ENCODE measurements at regions not wholly inside any gene's neighbourhood (a gene's known extent, or its start where the extent isn't known, plus 50 kb on each side); places are given as distances from the start of the nearest gene placed in this dataset.
"Not testable (repeated sequence)": the region's sequence is repeated elsewhere in the genome, so short reads cannot be mapped to it uniquely, and the experiment has no call there.

DNA sequence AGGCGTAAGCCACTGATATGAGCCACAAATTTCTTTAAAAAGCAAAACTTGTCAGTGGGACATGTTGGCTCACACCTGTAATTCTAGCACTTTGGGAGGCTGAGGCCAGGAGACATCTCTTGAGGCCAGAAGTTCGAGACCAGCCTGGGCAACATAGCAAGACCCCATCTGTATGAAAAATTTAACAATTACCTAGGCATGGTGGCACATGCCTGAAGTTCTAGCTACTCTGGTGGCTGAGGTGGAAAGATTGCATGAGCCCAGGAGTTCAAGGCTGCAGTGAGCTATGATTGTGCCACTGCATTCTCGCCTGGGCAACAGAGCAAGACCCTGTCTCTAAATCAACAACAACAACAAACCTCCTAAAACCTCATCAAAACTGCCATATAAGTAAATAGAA lies 147.6 kb upstream of the BARHL2 start:
- no peak for DNase-seq

GRCh38 chr1:90862782-90863181 lies 145.7 kb upstream of the BARHL2 start:
- DNase-seq, result no peak

- not testable (repeated sequence) for DNase-seq
These were observed 144.3 kb upstream of the BARHL2 start for GRCh38 chr1:90861421-90861820.

DNA sequence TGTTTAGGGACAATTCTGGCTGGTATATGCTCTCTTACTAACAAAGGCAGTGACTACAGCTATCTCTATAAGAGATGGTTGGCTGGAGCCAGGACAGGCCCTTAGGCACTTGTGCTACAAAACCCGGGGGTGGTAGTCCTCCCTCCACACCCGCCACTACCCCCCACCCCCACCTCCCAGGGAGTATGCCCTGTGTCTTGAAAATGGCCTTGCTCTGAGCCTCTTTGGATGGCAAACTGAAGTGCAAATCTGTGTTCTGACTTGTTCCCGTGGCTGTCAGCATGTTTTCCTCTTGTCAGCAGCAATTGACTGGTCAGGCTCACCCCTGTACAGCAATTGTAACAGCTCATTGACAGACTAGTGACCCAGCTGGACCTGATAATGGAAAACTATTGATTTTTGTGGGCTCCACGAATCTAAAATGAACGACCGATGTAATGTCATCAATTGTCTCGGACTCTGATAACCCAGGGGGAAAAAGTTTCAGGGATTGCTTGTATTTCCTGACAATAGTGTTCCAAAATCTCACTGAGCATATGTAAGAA lies 139.4 kb upstream of the BARHL2 start:
- DNase-seq, result no peak

- DNase-seq, result no peak
These were observed 137.4 kb upstream of the BARHL2 start for GRCh38 chr1:90854397-90854924.

GRCh38 chr1:90851711-90852050 lies 134.6 kb upstream of the BARHL2 start:
- no peak for DNase-seq

DNA sequence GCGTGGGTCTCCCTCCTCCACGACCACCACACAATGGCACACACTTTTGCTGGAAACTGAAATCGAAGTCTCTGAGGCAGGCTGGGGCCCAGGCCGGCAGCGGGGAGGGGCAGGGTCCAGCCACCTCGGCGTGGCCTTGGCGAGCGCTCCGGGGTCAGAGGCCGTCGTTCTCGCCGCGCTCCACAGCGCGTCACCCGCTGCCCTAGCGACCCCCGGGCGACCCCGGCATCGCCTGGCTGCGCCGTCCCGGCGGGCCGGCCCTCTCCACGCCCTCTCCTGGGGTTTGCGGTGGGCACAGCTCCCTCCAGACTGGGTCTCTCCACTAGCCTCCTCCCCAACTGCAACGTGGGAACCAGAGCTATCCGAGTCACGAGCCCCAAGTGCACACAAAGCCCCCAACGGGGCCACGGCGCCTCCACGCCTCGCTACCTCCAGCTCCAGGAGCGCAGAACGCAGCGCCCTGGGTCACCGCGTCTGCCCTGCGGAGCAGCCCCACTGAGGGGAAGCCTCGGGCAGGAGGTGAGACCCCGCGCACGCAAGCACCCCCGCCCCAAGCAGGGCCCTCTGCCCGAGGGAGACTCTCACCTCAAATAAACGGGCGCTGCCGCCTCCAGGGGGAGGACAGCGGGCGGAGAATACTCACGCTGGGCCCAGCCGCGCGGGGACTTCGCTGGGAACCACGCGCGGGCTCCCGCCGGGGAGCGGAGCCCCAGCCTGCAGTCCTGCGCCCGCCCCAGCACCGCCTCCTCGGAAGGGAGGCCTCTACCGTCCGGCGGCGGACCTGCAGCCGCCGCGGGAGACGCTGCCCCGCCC lies 134.0 kb upstream of the BARHL2 start:
- DNase-seq, result peak; percentile 78

DNA sequence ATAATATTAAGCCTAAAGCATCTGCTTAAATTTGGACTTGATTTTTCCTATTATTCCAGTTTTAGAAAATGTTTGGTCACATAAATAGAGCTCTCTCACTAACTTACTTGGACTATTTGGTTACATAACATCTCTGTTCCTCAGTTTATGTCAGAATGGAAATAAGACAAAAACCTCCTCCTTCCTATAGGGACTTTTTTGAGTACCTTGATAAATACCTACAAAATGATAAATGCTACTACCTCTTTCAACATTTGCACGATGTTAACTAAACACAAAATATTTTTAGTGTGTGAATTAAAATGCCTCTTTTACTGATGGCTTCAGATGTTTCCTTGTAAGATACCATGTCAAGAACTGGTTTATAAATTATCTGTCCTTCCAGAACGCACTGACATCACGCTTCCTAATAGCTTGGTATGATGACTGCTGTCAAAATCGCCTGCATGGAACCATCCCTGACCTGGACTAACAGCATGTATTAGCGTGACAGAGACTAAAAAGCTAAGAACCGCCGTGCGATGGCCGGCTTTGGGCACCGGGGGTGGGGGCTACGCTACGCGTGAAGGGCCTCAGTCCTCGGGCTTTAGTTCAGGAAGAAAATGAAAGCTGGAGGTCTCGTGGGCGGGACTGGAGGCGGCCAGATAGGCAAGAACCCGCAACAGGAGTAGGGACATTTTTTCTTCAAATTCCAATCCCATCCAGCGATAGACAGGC lies 133.2 kb upstream of the BARHL2 start:
- no peak for DNase-seq

- no peak for DNase-seq
These were observed 124.4 kb upstream of the BARHL2 start for GRCh38 chr1:90841473-90841872.

GRCh38 chr1:90840352-90840751 lies 123.2 kb upstream of the BARHL2 start:
- DNase-seq, result no peak

DNA sequence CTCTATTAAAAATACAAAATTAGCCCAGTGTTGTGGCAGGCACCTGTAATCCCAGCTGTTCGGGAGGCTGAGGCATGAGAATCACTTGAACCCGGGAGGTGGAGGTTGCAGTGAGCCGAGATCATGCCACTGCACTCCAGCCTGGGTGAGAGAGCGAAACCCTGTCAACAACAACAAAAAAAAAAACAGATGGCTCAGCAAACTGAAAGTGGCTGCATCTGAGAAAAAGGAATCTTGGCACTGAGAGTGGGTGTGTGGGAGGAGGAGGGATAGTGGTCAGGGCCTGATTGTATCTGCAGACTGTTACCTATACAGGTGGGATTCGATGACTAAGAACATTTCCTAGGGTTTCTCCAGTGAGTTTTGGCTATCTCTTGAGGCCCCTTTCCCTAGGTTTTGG lies 122.2 kb upstream of the BARHL2 start:
- no peak for DNase-seq

- no peak for DNase-seq
These were observed 121.6 kb upstream of the BARHL2 start for GRCh38 chr1:90838720-90839119.

DNA sequence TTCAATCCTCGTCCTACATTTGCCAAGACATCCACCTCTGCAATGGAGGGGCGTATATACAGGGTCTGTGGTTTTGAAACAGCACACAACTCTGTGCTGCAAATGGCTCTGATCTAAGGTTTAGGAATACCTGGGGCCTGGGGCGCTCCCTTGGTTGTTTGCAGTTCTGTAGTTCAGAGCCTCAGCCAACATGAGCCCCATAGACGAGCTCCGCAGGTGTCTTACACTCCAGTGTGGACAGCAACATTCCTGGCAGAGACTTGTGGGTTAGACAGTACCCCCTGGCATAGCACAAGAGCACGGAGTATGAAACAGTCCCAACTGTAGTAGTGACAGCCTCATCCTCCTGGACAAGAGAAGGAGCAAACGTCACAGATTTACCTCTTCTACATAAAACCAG lies 120.3 kb upstream of the BARHL2 start:
- no peak for DNase-seq

DNA sequence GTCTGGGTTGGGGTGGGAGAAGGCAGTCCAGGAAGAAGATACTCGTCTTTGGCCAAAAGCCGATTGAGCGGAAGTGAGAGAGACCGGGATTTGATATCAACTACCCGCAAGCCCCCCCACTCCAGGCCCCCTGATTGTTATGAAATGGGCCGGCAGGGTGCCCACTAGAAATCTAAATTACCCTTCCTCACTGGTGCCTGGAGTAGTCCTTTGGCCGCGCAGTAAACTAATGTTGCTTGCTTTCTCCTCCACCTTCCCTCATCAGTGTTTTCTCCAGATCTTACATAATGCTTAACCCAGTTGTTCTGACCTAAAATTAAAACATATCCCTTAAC lies 119.2 kb upstream of the BARHL2 start:
- no peak for DNase-seq

DNA sequence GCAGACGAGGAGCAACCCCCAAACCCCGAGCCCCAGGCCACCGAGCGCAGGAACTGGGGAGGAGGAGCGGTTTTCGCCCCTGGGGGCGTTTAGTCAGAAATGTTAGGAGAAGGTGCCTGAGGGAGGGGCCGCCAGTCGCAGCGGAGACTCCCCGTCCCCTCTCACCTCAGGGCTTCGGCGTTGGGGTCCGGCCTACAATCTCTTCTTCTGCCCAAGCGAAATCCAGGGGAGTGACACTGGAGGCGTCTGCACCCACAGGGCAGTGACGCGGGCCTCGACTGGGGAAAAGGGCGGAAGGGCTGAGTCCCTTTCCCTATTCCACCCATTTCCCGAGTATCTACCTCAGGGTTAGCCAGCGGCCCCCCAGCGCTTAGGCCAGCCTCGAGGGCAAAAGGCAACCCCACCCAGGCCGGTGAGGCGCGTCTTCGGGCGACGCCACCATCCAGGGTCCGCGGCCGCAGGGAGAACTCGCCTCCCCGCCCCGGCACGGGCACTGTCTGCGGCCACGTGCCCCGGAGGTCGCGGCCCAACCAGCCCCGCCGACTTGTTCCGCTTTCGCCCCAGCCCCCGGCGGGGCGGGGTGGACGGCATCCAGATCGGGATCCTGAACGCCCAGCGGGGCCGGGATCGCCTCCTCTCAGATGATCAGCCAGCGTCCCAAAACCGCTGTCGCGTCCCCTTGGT lies 118.7 kb upstream of the BARHL2 start:
- no peak for DNase-seq

- peak; percentile 16 for DNase-seq
These were observed 118.0 kb upstream of the BARHL2 start for GRCh38 chr1:90834886-90835660.

DNA sequence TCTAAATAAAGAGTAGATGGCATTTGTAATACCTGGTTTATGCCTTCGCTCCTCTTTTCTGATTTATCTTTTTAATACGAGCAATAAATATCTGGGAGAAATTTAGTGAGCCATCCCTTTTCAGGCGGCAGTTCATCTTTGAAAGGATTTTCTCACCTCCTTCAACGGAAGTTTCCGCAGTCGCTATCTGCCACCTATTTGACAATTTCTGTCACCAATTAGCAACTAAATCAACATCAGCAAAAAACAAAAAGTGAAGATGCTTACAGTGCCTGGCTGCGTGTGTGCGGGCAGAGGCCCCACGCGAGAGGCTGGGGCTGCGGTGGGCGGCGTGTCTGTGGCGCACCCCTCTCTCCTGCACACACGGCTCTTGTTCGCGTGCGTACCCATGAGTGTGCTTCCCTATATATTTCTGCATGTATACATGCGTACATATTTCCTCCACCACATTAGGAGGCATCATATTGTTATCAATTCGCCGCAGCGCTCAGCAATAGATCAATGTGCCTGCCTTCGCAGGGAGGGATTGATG lies 117.3 kb upstream of the BARHL2 start:
- DNase-seq, result no peak

- no peak for DNase-seq
These were observed 116.5 kb upstream of the BARHL2 start for GRCh38 chr1:90833466-90834110.

GRCh38 chr1:90831910-90832309 lies 114.8 kb upstream of the BARHL2 start:
- no peak for DNase-seq

GRCh38 chr1:90826834-90827233 lies 109.7 kb upstream of the BARHL2 start:
- no peak for DNase-seq

GRCh38 chr1:90826024-90826423 lies 108.9 kb upstream of the BARHL2 start:
- no peak for DNase-seq

- no peak for DNase-seq
These were observed 107.4 kb upstream of the BARHL2 start for GRCh38 chr1:90824551-90824950.
